ENCODE measurements at regions not wholly inside any gene's neighbourhood (a gene's known extent, or its start where the extent isn't known, plus 50 kb on each side); places are given as distances from the start of the nearest gene placed in this dataset.
"Not testable (repeated sequence)": the region's sequence is repeated elsewhere in the genome, so short reads cannot be mapped to it uniquely, and the experiment has no call there.

DNA sequence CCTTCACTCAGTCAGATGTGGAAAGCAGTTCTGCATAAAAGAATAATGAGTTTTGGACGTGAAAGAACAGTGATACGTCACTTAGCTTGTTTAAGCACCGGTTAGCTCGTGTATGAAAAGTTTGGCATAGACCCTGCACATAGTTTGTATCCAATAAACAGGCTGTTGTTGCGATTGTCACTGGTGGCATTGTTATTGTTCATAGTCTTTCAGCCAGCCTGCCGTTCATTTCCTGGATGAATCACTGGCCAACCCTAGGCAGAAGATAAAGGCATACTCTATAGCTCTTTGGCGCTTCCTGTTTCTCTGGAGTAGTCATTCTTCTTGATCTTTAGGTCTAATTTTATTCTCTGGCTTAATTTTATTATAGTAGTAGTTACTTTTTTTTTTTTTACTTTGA is 57.8 kb upstream of the ANKRD30A start:
- WGBS, 2 donors: 72 to 74% methylated on average over 7 of the region's 7 CpGs
- H3K4me3 ChIP-seq: no peak overlapping the region
- H3K9me3 ChIP-seq: no peaks in the 10 kb centered on the region
- TF ChIP-seq CTCF (IDR thresholded peaks at IDR 0.05) (no peak), POLR2A (IDR thresholded peaks at IDR 0.05) (no peak)
- H3K4me1 ChIP-seq: no peaks in the 10 kb centered on the region
- DNase-seq (no peak), ATAC-seq (no peak)
- intact Hi-C loops (cut with DNase I): no loop called here
- H3K36me3 ChIP-seq (replicated peaks in 1 of 2; ENCODE audit: insufficient read depth in 1 of 2, low read depth in 2 of 2): no peaks in the 10 kb centered on the region
- H3K27me3 ChIP-seq: no peaks in the 10 kb centered on the region
- no peak overlapping the region for H3K27ac ChIP-seq

GRCh38 chr10:37062296-37062695 is 63.1 kb upstream of the ANKRD30A start:
- H3K36me3 ChIP-seq (replicated peaks in 1 of 2; ENCODE audit: insufficient read depth in 1 of 2, low read depth in 2 of 2); intact Hi-C loops (cut with DNase I); H3K9me3 ChIP-seq; H3K4me3 ChIP-seq; ATAC-seq; H3K27me3 ChIP-seq; DNase-seq; H3K4me1 ChIP-seq; H3K27ac ChIP-seq: not testable (repeated sequence)
- 73 to 76% methylated on average over 16 of the region's 16 CpGs for WGBS, 2 donors

DNA sequence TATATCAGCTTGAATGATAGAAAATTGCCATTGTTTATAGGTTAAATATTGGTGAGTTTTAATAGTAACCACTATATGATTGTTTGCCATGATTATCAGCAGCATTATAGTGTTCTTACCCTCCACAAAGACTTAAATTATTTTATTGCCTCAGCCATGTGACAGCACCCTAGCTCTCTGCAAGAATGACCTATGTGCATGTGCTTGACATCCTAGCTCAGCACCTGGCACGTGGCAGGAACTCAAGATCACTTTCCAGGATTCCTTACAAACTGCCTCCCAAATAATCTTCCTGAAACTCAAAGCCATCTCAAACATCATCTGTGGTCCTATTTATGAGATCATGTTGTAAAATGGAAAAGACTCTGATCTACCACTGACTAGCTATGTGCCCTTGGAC is 68.1 kb upstream of the ANKRD30A start:
- intact Hi-C loops (cut with DNase I): no loop called here
- Histone ChIP-seq H3K36me3 (replicated peaks in 1 of 2; ENCODE audit: insufficient read depth in 1 of 2, low read depth in 2 of 2) (no peaks in the 10 kb centered on the region), H3K4me3 (no peak overlapping the region), H3K4me1 (no peaks in the 10 kb centered on the region), H3K27me3 (no peaks in the 10 kb centered on the region), H3K27ac (no peak overlapping the region), H3K9me3 (no peaks in the 10 kb centered on the region)
- 9 to 20% methylated on average over 1 of the region's 1 CpG for WGBS, 2 donors
- no peak for ATAC-seq
- DNase-seq: no peak
- no peak for TF ChIP-seq POLR2A (IDR thresholded peaks at IDR 0.05)

DNA sequence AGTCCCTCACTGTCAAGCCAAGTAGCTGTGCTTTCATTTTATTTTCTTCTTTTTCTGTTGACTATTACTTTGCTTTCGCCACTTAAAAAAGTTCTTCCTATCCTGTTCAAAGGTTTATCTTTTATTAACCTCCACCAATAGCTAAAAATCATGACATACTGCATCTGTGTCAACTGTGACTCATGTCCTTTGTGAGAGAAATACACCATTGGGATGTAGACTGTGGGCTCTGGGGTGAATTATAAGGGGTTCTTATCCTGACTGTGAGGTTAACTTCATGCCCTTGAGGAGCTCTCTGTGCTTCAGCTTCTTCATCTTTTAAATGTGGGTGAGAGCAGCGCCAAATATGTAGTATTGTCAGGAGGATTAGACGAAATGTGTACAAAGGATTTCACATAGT is 71.9 kb upstream of the ANKRD30A start:
- H3K9me3 ChIP-seq: peaks cover 0 to 11% (median 0%) of the 10 kb centered on the region in 3 donors
- no peaks in the 10 kb centered on the region for H3K27me3 ChIP-seq
- no peak overlapping the region for H3K27ac ChIP-seq
- ATAC-seq (no peak), DNase-seq (no peak)
- no peaks in the 10 kb centered on the region for H3K4me1 ChIP-seq
- WGBS, 2 donors: 42 to 44% methylated on average over 3 of the region's 3 CpGs
- H3K36me3 ChIP-seq (replicated peaks in 1 of 2; ENCODE audit: insufficient read depth in 1 of 2, low read depth in 2 of 2): no peaks in the 10 kb centered on the region
- TF ChIP-seq POLR2A (IDR thresholded peaks at IDR 0.05) (no peak), CTCF (IDR thresholded peaks at IDR 0.05) (no peak)
- no peak overlapping the region for H3K4me3 ChIP-seq
- intact Hi-C loops (cut with DNase I): no loop called here

GRCh38 chr10:37049982-37050381 is 75.4 kb upstream of the ANKRD30A start:
- intact Hi-C loops (cut with DNase I); H3K4me3 ChIP-seq; DNase-seq; ATAC-seq; H3K27ac ChIP-seq; H3K27me3 ChIP-seq; H3K4me1 ChIP-seq; H3K36me3 ChIP-seq (replicated peaks in 1 of 2; ENCODE audit: insufficient read depth in 1 of 2, low read depth in 2 of 2): not testable (repeated sequence)
- peaks cover 0 to 11% (median 0%) of the 10 kb centered on the region in 3 donors for H3K9me3 ChIP-seq
- WGBS, 2 donors: 54 to 60% methylated on average over 2 to 5 of the region's 5 CpGs

- WGBS, 2 donors: 81 to 89% methylated on average over 10 of the region's 10 CpGs
- ATAC-seq; H3K4me1 ChIP-seq; intact Hi-C loops (cut with DNase I); H3K9me3 ChIP-seq; H3K36me3 ChIP-seq (replicated peaks in 1 of 2; ENCODE audit: insufficient read depth in 1 of 2, low read depth in 2 of 2); H3K27me3 ChIP-seq; DNase-seq; H3K4me3 ChIP-seq; H3K27ac ChIP-seq: not testable (repeated sequence)
Measured at GRCh38 chr10:37044319-37044718, 81.1 kb upstream of the ANKRD30A start.

DNA sequence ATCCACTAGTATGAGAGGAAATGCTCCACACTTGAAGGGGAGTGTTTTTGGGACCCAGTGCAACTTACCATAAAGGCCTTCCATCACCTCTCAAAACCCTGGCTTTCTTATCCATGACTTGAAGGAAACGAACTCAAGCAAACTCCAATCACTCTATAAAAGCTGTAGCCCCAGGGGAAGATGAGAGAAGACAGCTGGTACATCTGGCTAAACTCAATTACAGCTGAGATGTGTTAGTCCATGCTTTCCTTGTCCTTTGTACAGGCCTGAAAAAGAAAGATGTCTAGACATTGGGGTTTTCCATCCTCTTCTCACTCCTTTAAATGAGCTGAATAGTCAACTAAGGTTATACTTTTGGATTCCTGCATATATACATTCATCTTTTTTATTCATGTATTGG is 89.5 kb upstream of the ANKRD30A start:
- Histone ChIP-seq H3K4me1 (no peaks in the 10 kb centered on the region), H3K27me3 (no peaks in the 10 kb centered on the region), H3K36me3 (replicated peaks in 1 of 2; ENCODE audit: insufficient read depth in 1 of 2, low read depth in 2 of 2) (no peaks in the 10 kb centered on the region), H3K9me3 (no peaks in the 10 kb centered on the region), H3K4me3 (no peak overlapping the region), H3K27ac (no peak overlapping the region)
- 10 to 13% methylated on average over 1 of the region's 1 CpG for WGBS, 2 donors
- ATAC-seq: no peak
- no peak for TF ChIP-seq CTCF (IDR thresholded peaks at IDR 0.05)
- no peak for TF ChIP-seq POLR2A (IDR thresholded peaks at IDR 0.05)
- intact Hi-C loops (cut with DNase I): no loop called here
- no peak for DNase-seq
